C4-2B (cell line): ENCODE measurements at regions not wholly inside any gene's neighbourhood (a gene's known extent, or its start where the extent isn't known, plus 50 kb on each side); places are given as distances from the start of the nearest gene placed in this dataset.

ENCODE experiments used
- H3K27ac ChIP-seq: fragments of 450-650 bp; 2 replicates; pipeline ENCODE4 v1.5.1; 2017
- ZFX ChIP-seq: fragments of 450-650 bp; IDR thresholded peaks from 2 replicates; pipeline ENCODE4 v1.6.1; 2017
- TF ChIP-seq, protein P1 (sequence below): fragments of 450-650 bp; conservative IDR thresholded peaks from 2 replicates; pipeline ENCODE4 v1.5.1; 2017; ENCODE audit warnings: mild to moderate bottlenecking

DNA sequence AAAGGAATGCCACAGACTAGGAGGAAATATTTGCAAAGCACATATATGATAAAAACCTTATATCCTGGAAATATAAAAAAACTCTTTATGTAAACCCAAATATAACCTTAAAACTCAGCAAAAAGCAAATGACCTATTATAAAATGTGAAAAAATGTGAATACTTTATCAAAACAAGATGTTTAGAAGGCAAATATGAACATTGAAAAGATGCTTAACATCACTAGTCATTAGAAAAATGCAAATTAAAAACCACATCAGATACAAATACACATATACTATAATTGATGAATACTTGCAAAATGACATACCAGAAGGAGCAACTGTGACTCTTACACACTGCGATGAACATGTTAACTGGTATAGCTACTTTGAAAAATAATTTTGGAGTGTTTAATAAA lies 511.2 kb upstream of the LRRC4C start:
- TF ChIP-seq, protein P1, sequence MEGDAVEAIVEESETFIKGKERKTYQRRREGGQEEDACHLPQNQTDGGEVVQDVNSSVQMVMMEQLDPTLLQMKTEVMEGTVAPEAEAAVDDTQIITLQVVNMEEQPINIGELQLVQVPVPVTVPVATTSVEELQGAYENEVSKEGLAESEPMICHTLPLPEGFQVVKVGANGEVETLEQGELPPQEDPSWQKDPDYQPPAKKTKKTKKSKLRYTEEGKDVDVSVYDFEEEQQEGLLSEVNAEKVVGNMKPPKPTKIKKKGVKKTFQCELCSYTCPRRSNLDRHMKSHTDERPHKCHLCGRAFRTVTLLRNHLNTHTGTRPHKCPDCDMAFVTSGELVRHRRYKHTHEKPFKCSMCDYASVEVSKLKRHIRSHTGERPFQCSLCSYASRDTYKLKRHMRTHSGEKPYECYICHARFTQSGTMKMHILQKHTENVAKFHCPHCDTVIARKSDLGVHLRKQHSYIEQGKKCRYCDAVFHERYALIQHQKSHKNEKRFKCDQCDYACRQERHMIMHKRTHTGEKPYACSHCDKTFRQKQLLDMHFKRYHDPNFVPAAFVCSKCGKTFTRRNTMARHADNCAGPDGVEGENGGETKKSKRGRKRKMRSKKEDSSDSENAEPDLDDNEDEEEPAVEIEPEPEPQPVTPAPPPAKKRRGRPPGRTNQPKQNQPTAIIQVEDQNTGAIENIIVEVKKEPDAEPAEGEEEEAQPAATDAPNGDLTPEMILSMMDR, result no peak
- TF ChIP-seq ZFX, result no peak
- H3K27ac ChIP-seq, result no peak overlapping the region

- TF ChIP-seq, protein P1, result no peak
- no peak for TF ChIP-seq ZFX
- no peak overlapping the region for H3K27ac ChIP-seq
Measured at GRCh38 chr11:41971592-41971991, 512.1 kb upstream of the LRRC4C start.

- TF ChIP-seq, protein P1, result no peak
- TF ChIP-seq ZFX, result no peak
- no peak overlapping the region for H3K27ac ChIP-seq
Measured at GRCh38 chr11:41978945-41979344, 519.5 kb upstream of the LRRC4C start.

DNA sequence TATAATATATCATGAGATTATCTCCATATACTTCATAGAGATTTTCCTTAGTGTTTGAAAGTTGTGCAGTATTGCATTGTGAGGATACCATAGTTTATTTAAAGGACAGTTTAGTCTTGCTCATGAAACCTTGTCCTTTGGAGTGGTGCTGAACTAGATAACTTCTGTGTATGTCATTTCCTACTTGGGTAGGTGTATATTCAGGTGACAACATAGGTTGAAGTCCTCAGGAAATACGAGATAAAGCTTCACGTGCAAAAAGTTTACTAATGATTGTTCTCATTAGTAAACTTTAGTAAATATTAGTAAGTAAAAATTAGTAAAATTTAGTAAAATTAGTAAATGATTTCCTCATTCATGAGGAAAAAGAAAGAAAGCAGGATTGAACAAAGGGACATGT lies 521.3 kb upstream of the LRRC4C start:
- no peak for TF ChIP-seq ZFX
- TF ChIP-seq, protein P1, result no peak
- H3K27ac ChIP-seq, result no peak overlapping the region

- H3K27ac ChIP-seq, result no peak overlapping the region
- no peak for TF ChIP-seq ZFX
- TF ChIP-seq, protein P1, result no peak
Measured at GRCh38 chr11:41982276-41982675, 522.8 kb upstream of the LRRC4C start.

- no peak for TF ChIP-seq ZFX
- TF ChIP-seq, protein P1, result no peak
- no peak overlapping the region for H3K27ac ChIP-seq
Measured at GRCh38 chr11:41982975-41983374, 523.5 kb upstream of the LRRC4C start.

DNA sequence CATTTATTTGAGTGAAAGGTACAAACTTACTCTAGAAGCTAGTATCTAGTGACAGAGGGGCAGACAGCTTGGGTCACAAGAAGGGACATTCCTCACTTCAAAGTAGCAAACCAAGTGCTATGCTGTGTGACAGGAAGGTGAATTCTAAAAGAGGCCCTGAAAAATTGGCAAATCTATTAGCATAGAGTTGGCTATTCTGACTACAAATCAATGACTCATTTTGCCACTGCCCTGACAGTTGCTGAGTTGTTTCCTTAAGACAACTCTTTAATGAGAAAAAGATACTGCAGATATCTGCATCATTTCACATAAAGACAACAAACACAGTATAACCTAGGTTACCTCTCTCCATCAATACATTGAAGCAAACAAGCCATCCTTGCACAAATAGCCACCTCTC lies 524.0 kb upstream of the LRRC4C start:
- H3K27ac ChIP-seq, result no peak overlapping the region
- no peak for TF ChIP-seq ZFX
- TF ChIP-seq, protein P1, result no peak
